NCI-H2227 (cell line): ENCODE measurements at regions not wholly inside any gene's neighbourhood (a gene's known extent, or its start where the extent isn't known, plus 50 kb on each side); places are given as distances from the start of the nearest gene placed in this dataset.

Experiments used
- DNase-seq: peaks from one replicate; lab custom pipeline; 2025; ENCODE audit not compliant: unreplicated experiment; lab: John Stamatoyannopoulos, UW

DNA sequence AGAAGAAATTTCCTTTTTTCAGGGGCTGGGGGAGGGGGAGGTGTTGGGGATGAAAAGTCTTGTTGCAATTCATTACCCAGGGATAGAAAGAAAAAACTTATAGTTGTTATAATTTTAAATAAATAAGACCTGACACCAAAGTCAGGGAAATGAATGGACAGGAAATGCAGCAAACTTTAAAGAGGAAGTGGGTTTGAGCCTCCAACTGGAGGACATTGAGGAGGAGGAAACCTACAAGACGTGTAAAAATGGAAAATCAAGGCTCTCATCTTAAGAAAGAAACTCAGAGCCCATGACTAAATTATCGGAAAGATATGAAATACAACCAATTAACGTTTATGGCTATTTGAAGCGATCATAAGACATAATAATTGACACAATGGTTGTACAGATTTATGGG lies 54.4 kb downstream of the NIBAN1 start:
- no peak for DNase-seq

DNA sequence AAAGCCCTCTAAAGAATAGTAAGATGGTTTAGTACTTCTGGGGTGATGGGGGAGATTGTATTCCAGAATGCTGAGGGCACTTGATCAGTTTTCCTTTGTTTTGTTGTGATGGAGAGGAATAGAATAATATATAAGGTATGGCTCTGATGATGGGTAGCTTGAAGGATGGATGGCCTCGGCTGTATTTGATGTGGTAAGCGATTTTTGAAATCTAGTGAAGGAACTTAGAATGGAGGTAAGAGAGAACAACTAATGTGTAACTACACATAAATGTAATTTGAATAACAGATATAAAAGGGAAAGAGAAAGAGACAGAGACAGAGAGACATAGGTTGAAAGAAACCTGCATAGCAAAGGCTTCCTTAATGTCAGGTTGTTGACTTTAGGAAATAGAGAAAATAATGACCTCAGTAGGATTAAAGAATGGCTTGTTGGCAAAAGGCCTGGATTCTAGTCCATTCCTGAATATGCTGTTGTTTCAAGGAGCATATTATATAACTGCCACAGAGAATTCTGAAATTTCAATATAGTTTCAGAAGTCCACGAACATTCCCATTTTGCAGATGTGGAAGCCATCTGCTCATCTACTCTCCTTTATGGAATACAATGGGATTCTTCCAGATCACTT lies 58.7 kb downstream of the NIBAN1 start:
- DNase-seq, result no peak

- no peak for DNase-seq
Measured at GRCh38 chr1:184914149-184914548, 60.2 kb downstream of the NIBAN1 start.

DNA sequence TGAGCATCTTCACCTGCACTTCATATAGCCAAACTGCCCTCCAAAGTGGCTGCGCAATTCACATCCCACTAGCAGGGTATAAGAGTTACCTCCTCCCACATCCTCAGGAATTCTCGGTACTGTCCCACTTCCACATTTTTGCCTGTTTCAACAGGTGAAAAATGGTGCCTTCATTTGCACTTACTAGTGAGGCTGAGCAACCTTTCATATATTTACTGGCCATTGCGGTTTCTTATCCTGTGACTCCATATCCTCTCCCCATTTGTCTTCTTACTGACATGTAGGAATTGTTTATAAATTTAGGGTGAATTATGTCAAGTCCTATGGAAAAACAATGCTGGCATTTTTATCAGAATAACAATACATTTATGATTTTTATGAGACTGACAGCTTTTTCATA lies 61.9 kb downstream of the NIBAN1 start:
- no peak for DNase-seq

- no peak for DNase-seq
Measured at GRCh38 chr1:184911830-184912229, 62.5 kb downstream of the NIBAN1 start.

GRCh38 chr1:184911103-184911745 lies 63.1 kb downstream of the NIBAN1 start:
- no peak for DNase-seq

- no peak for DNase-seq
Measured at GRCh38 chr1:184910691-184911091, 63.6 kb downstream of the NIBAN1 start.

DNA sequence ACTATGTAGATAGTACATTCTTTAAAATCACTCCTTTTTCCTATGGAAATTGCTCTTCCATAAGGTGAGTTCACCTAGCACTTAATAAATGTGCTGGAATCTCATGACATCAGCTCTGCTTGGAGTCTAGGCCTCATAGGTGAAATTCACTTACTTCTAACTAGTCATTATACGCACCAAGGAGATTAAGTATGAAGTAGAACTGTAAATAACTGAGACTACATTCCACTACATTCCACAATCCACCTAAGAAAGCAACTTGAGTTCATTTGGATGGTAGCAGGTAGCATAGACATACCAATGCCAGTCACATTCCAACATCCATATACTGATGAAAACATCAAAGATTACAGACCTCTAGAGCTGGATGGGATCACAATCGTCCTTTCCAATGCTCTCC lies 64.3 kb downstream of the NIBAN1 start:
- DNase-seq, result no peak

- no peak for DNase-seq
Measured at GRCh38 chr1:184909019-184909418, 65.3 kb downstream of the NIBAN1 start.

GRCh38 chr1:184908506-184908905 lies 65.8 kb downstream of the NIBAN1 start:
- DNase-seq, result no peak

DNA sequence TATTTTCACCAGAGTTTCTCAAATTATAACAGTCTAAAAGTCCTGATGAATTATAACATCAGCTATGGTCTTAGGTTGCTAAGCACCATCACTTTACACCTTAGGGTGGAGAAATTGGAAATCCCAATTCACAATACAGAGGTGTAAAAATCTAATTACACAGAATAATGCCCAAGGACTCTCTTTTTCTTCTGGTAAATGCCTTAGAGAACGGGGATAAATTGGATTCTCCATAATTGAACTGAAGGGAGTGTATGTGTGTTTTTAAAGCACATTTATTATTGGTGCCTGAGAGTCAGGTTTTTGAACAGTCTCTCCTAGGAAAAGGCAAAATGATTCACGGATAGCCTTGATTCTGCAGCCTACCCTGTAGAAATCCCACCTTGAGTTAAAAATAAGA lies 66.8 kb downstream of the NIBAN1 start:
- no peak for DNase-seq

DNA sequence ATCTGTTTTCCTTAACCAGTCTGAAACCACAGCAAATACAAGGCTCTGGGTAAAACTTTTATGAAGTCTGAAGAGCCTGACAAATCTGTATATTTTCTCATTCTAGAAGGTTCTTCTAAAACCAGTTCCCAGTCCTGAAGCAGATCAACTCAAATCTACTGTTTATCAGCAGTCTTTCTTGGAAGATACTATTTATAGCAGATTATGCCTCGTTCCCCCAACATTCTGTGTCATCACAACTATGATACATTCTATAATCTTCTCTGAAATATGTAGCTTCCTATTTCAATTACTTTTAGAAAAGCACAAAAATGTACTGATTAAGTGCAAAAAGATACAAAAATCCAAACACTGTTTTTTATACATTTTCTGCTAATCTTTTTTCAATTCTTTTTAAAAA lies 67.5 kb downstream of the NIBAN1 start:
- DNase-seq, result no peak

DNA sequence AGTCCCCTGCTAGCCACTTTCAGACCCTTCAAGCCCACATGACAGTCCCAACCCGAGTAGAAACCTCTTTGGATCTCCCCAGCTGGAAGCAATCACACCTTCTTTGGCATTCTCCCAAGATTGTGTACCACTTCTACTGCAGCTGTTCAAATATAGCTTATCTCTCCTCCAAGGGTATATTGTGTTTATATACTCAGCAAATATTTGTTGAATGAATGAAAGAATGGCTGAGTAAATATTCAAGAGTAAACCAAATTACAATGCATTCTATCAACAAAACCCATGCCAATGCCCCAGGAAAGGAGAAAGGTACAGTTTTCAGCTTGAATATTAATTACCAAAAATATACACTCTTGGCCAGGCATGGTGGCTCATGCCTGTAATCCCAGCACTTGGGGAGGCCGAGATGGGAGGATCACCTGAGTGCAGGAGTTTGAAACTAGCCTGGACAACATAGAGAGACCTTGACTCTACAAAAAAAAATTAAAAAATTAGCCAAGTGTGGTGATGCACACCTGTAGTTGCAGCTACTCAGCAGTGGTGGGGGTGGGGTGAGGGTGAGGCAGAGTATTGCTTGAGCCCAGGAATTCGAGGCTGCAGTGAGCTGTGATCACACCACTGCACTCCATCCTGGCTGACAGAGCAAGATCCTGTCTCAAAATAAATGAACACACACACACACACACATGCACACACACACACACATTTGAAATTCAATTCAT lies 68.5 kb downstream of the NIBAN1 start:
- no peak for DNase-seq

DNA sequence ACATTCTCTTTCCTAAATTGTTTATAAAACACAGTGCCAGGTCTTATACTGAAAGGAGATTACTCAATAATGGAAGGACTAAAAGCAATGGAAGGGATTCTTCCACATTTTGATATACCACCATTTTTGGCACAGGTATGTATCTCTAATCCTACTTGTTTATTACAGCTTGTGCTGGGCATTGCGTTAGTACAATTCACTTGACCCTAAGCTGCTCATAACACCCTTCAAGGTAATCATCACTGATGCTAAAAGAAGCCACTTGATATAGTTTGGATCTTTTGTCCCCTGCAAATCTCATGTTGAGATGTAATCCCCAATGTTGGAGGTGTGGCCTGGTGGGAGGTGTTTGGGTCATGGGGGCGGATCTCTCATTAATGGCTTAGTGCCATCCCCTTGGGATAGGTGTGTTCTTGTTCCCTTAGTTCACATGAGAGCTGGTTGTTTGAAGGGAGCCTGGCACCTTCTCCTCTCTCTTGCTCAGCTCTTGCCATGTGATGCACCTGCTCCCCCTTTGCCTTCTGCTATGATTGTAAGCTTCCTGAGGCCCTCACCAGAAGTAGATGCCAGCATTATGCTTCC lies 71.1 kb downstream of the NIBAN1 start:
- DNase-seq, result no peak

DNA sequence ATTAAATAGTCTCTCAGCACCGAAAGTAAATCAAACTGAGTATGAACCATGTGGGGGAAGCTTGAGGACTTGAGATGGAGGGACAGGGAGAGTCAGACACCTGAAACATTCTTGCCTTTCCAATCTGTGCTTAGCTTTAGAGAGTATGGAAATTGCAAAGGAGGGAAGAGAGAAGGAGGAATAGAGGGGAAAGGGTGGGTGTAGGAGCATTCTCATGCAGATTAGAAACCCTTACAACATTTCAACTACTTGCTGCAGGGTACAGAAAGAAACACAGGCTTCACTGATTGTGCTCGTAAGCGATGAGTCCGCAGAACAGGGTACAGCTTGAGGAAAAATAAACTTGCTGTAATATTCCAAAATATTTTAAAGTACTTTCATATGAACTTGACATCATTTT lies 73.8 kb downstream of the NIBAN1 start:
- DNase-seq, result no peak

- DNase-seq, result no peak
Measured at GRCh38 chr1:184896000-184896399, 78.3 kb downstream of the NIBAN1 start.

GRCh38 chr1:184895086-184895485 lies 79.2 kb downstream of the NIBAN1 start:
- DNase-seq, result no peak

DNA sequence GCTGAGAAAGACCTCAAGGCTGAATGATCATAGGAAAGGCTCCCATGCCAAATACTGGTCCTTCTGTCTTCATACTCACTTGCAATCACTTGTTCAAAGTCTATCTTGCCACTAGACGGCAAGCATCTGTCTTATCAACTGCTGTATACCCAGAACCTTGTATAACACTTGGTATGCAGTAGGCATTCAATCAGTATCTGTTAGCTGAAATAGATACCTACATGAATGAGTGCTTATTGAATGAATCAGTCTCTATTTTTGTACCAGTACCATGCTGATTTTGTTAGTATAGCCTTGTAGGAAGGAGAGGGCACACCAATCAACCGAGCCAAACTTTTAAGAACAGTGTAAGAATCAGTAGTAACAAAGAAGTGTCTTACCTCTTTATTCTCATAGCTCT lies 80.6 kb downstream of the NIBAN1 start:
- DNase-seq, result no peak

- no peak for DNase-seq
Measured at GRCh38 chr1:184892116-184892515, 82.2 kb downstream of the NIBAN1 start.

- DNase-seq, result no peak
Measured at GRCh38 chr1:184891440-184891839, 82.9 kb downstream of the NIBAN1 start.

DNA sequence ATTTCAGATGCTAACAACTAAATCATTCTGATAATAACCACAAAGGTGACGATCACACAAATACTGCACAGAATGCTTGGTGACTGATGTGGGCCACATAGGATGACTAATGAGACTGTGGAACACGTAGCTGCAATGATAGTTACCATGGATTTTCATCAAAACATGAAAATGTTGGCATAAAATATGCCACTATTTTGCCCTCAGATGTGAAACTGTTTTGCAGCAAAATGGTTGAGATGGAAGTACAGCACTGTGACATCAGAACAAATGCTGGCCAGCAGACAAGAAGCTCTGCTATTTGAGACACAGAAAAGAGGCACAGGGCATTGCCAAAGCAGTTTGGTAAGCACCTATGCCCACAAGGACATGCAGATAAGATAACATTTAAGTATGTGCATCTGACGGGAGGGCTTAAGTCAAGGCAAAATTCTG lies 83.8 kb downstream of the NIBAN1 start:
- no peak for DNase-seq

DNA sequence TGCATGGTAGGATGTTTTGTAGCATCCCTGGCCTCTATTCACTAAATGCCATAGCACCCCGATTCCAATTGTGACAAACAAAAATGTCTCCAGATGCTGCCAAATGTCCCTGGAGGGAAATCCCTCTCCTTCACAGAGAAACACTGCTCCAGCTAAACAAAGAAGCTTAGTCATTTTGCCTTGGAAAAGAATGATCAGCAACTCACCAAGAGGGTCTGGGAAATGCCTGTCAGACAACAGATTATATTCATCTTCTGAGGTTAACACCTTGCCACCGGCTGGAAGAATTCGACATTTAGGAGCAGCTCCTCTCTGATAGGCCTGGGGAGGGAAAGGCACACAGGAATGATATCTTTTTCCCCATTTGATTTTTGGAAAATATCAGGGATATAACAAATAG lies 84.4 kb downstream of the NIBAN1 start:
- no peak for DNase-seq
